HG03457 (cell line): ENCODE measurements at regions not wholly inside any gene's neighbourhood (a gene's known extent, or its start where the extent isn't known, plus 50 kb on each side); places are given as distances from the start of the nearest gene placed in this dataset.

Experiments
- ATAC-seq: cut with Tn5 transposase; IDR thresholded peaks from one replicate; pipeline ENCODE4 v1.9.1; 2021; ENCODE audit warnings: moderate number of reproducible peaks; ENCODE audit not compliant: unreplicated experiment

GRCh38 chrX:5549512-5549911 is 679.2 kb downstream of the NLGN4X start:
- ATAC-seq = no peak

GRCh38 chrX:5537098-5537497 is 691.6 kb downstream of the NLGN4X start:
- ATAC-seq = no peak

- ATAC-seq = no peak
These were observed 692.4 kb downstream of the NLGN4X start for GRCh38 chrX:5536261-5536660.

- no peak for ATAC-seq
These were observed 700.6 kb downstream of the NLGN4X start for GRCh38 chrX:5528057-5528456.

- ATAC-seq = no peak
These were observed 702.5 kb downstream of the NLGN4X start for GRCh38 chrX:5526191-5526590.

DNA sequence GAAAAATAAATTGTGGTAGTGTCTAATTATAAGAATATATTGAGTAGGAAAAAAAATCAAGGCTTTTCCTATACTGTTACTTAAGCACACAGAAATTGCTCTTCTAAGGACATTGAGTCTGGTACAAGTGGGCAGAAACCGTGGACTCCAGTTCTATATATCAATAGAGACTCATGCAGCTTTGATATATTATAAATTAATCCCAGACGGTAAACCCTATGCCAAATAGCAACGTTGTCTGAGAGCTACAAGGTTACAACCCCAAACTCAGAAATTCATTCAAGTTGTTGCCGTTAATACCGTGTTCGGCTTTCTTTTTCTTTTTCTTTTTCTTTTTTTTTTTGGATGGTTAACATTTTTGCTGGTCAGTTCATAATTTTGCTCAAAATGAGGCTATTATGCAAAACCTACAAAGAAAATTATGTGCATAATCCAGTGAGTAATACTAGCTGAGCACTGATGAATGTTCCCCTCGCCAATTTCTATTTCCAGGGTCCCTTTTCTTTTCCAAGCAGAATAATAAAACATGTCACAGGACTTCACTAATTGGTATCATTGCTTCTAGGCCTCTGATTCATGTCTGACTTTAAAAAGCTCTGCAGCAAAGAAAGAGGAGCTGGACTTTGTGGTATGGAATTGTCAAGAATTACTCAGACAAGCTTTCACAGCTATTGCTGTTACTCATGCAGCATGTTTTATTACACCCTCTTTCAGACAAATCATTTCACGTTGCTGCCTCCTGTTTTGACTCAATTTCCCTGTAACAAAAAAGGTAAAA is 737.7 kb downstream of the NLGN4X start:
- no peak for ATAC-seq

DNA sequence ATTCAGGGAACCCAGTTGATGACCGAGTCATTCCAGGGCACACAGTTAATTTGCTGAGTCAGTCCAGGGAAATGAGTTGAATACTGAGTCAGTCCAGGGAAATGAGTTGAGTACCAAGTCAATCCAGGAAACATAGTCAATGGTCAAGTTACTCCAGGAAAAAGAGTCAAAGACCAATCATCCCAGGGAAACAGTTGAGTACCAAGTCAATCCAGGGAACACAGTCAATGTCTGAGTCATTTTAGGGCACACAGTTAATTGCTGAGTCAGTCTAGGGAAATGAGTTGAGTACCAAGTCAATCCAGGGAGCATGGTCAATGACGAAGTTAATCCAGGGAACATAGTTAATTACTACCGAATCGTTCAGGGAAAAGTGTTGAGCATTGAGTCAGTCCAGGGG is 754.4 kb downstream of the NLGN4X start:
- ATAC-seq = no peak

- no peak for ATAC-seq
These were observed 770.3 kb downstream of the NLGN4X start for GRCh38 chrX:5458300-5458842.

- ATAC-seq = no peak
These were observed 779.3 kb downstream of the NLGN4X start for GRCh38 chrX:5449323-5449722.

DNA sequence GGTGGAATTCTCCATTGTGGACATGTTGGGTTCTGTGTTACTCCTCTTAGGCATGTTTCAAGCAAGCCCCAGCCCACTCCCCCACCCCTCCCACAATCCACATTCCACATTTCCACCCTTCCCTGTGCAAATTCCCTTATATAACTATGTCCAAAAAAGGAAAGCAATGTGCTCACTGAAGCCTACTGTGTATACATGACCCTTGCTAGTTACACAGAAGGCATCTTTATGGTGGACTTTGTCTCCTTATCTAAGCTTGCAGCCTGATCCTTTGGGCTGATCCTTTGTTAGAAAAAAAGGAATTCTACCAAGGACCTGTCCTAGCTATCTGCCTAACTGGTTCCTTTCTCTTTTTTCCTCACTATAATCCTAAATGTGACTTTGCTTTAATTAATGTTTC is 796.8 kb downstream of the NLGN4X start:
- ATAC-seq = no peak

- no peak for ATAC-seq
These were observed 803.5 kb downstream of the NLGN4X start for GRCh38 chrX:5425119-5425518.

DNA sequence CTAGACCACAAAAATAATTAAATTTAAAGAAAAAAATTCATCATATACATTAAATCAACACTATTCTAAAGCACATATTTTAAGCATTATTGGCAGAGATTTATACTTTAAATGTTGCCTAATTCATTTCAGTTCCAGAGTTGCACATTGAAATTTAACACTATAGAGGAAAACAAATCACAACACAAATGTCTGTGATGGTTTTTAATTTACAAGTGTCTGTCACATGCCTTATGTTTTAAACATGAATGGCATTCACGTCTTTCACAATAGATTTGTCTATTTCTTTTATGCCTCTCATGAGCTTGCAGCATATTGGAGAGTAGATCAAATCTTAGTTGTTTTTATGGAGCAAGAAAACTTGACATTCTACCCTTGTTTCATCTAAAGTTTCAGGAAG is 811.3 kb downstream of the NLGN4X start:
- no peak for ATAC-seq

DNA sequence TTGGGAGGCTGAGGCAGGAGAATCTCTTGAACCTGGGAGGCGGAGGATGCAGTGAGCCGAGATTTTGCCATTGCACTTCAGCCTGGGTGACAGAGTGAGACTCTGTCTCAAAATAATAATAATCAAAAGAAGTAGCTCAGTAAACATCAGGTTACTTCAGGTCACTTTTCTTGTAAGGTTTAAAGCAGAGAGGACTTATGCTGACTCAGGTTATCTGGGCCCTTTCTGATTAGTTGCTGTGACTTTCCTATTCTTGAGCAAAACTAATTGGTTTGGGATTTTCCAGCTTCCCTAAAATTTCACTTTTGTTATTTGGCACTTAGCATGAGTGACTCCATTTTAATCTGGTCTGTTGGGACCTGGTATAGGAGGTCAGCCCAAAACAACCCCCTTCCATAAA is 812.9 kb downstream of the NLGN4X start:
- no peak for ATAC-seq

DNA sequence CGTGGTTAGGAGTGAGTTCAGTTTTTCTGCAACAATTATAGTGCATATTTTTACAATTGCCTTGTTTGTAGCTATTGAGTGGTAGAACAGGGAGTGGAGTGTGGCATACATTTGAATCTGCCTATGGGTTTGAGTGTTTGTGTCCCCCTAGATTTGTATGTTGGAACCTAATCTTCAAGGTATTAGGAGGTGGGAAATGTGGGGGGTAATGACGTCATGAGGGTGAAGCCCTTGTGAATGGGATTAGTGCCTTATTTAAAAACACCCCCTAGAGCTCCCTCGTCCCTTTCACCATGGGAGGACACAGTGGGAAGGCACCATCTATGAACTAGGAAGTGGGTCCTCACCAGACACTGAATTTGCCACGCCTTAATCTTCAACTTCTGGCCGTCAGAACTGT is 819.6 kb downstream of the NLGN4X start:
- ATAC-seq = no peak

DNA sequence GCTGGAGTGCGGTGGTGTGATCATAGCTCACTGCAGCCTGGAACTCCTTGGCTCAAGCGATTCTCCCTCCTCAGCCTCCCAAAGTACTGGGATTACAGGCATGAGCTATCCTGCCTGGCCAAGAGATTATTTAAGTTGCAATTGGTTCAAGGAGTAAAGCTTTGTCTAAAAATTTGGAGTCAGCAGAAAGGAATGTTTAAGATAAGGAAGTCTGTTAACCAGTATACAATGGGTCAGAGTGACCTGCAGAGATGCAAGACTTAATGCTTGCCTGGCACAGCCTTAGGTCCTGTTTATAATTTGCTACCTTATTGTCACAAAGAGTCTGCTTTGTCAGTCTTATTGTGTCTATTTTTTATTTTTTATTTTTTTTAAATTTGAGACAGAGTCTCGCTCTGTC is 826.2 kb downstream of the NLGN4X start:
- ATAC-seq = no peak

- ATAC-seq = no peak
These were observed 829.3 kb downstream of the NLGN4X start for GRCh38 chrX:5399403-5399802.

- ATAC-seq = no peak
These were observed 831.3 kb downstream of the NLGN4X start for GRCh38 chrX:5397409-5397808.

- ATAC-seq = no peak
These were observed 838.3 kb downstream of the NLGN4X start for GRCh38 chrX:5390376-5390775.

GRCh38 chrX:5388087-5388486 is 840.6 kb downstream of the NLGN4X start:
- no peak for ATAC-seq

GRCh38 chrX:5380426-5380825 is 848.2 kb downstream of the NLGN4X start:
- no peak for ATAC-seq

- ATAC-seq = no peak
These were observed 886.8 kb downstream of the NLGN4X start for GRCh38 chrX:5341902-5342301.

- no peak for ATAC-seq
These were observed 891.5 kb downstream of the NLGN4X start for GRCh38 chrX:5337160-5337559.

- no peak for ATAC-seq
These were observed 904.1 kb downstream of the NLGN4X start for GRCh38 chrX:5324546-5324945.
